Left lung (tissue), 4 donors: ENCODE measurements at regions not wholly inside any gene's neighbourhood (a gene's known extent, or its start where the extent isn't known, plus 50 kb on each side); places are given as distances from the start of the nearest gene placed in this dataset.
A peak's percentile ranks its signal among the peaks of the same experiment; 100 is the strongest.

Experiments
- ATAC-seq: fragments of 200-7000 bp; cut with Tn5 transposase; one replicate; pipeline ENCODE4 v1.9.1; 2020; ENCODE audit warnings: moderate library complexity
- DNase-seq, 4 donors: peaks; one replicate each; pipeline ENCODE4 v3.0.0-alpha.2; 2013 to 2020
- H3K27ac ChIP-seq, 2 donors: fragments of 200-600 bp; sonication (generic) in 1 of 2; one replicate each; pipeline versions ENCODE4 v1.5.0 to v1.8.0; 2020 to 2021
- H3K27me3 ChIP-seq, 2 donors: fragments of 200-600 bp; sonication (generic) in 1 of 2; one replicate each; pipeline versions ENCODE4 v1.5.0 to v1.8.0; 2020 to 2021
- H3K36me3 ChIP-seq, 2 donors: fragments of 200-600 bp; sonication (generic) in 1 of 2; one replicate each; pipeline versions ENCODE4 v1.5.0 to v1.8.0; 2020 to 2021
- H3K4me1 ChIP-seq, 2 donors: fragments of 200-600 bp; one replicate each; pipeline ENCODE4 v1.8.0; 2021
- H3K4me3 ChIP-seq, 2 donors: fragments of 200-600 bp; sonication (generic) in 1 of 2; one replicate each; pipeline versions ENCODE4 v1.5.0 to v1.8.0; 2020 to 2021; ENCODE audit warnings: mild to moderate bottlenecking in 1 of 2
- H3K9me3 ChIP-seq, 2 donors: fragments of 200-600 bp; sonication (generic) in 1 of 2; one replicate each; pipeline versions ENCODE4 v1.5.0 to v1.8.0; 2020 to 2021
- CTCF ChIP-seq, 2 donors: fragments of 200-600 bp; sonication (generic) in 1 of 2; IDR thresholded peaks; one replicate each; pipeline versions ENCODE4 v1.5.0 to v1.8.0; 2021; ENCODE audit warnings: antibody characterized with exemption in 2 of 2
- intact Hi-C, 2 donors: fragments of 100-400 bp; cut with DNase I; formaldehyde crosslinking; loops; one replicate each; pipeline versions ENCODE4 v1.11.2 to v1.14.2; 2022
- donor health status: DM: no; HTN: yes; CAD: no.
- donor health status: DM: no; HTN: no; CAD: no.

GRCh38 chr5:91562922-91563321 lies 179.8 kb upstream of the ARRDC3 start:
- DNase-seq (no peak), ATAC-seq (no peak)
- TF ChIP-seq CTCF (IDR thresholded peaks at IDR 0.05) = no peak
- H3K9me3 ChIP-seq = peaks cover 0 to 48% of the 10 kb centered on the region in 2 donors
- no peaks in the 10 kb centered on the region for H3K36me3 ChIP-seq
- no peak overlapping the region for H3K27ac ChIP-seq
- no peaks in the 10 kb centered on the region for H3K4me1 ChIP-seq
- no peak overlapping the region for H3K4me3 ChIP-seq
- H3K27me3 ChIP-seq = no peaks in the 10 kb centered on the region
- intact Hi-C loops = no loop called here

- Histone ChIP-seq H3K4me3 (no peak overlapping the region), H3K27me3 (no peaks in the 10 kb centered on the region), H3K9me3 (peaks cover 0 to 2% of the 10 kb centered on the region in 2 donors), H3K36me3 (no peaks in the 10 kb centered on the region), H3K27ac (no peak overlapping the region), H3K4me1 (no peaks in the 10 kb centered on the region)
- intact Hi-C loops = no loop called here
- no peak for DNase-seq
- no peak for ATAC-seq
- TF ChIP-seq CTCF (IDR thresholded peaks at IDR 0.05) = no peak
Measured at GRCh38 chr5:91541696-91542095, 158.6 kb upstream of the ARRDC3 start.

- TF ChIP-seq CTCF (IDR thresholded peaks at IDR 0.05) = no peak
- DNase-seq (no peak), ATAC-seq (no peak)
Measured at GRCh38 chr5:91538179-91538578, 155.1 kb upstream of the ARRDC3 start.

DNA sequence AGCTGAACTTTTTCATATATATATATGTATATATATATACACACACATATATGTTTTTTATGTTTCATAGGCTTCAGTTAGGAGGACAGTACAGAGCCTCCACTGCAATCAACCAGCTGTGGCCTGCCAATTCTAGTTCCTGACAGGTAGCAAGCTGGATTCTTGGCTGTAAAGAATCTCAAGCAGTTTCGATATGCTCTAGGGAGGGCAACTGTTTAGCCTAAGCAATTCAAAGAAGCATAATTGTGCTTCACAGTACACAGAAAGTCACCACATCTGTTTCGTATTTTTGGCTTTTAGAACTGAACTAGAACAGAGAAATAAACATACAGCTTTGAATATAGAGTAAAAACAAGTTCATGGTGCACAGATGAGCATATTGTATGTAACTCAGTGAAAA lies 152.4 kb upstream of the ARRDC3 start:
- peak in 1 of 4 donors; percentile 5 for DNase-seq

More at GRCh38 chr5:91538179-91538578, 155.1 kb upstream of the ARRDC3 start:
- no peaks in the 10 kb centered on the region for H3K27me3 ChIP-seq
- H3K4me1 ChIP-seq = no peaks in the 10 kb centered on the region
- intact Hi-C loops = no loop called here
- H3K27ac ChIP-seq = no peak overlapping the region
- no peak overlapping the region for H3K4me3 ChIP-seq
- no peaks in the 10 kb centered on the region for H3K36me3 ChIP-seq
- H3K9me3 ChIP-seq = no peaks in the 10 kb centered on the region

DNA sequence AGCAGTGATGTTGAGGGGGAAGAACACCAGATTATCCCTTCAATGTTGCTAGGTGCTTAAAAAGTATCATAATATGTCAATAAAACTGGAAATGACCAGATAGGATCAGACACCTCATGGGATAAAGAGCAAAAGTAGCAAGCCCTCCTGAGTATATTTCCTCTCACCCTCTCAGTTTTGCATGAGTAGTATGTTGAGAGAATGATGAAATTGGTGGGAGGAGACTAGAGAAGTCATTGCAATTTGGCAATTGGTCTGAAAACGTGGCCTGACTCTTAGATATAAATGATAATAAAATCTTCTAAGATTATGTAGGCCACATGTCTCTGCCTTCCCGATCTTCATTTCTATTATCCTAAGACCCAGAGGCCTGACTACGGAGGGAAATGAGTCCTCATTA lies 151.2 kb upstream of the ARRDC3 start:
- Histone ChIP-seq H3K9me3 (no peaks in the 10 kb centered on the region), H3K4me3 (no peak overlapping the region), H3K27me3 (no peaks in the 10 kb centered on the region), H3K4me1 (no peaks in the 10 kb centered on the region), H3K27ac (no peak overlapping the region), H3K36me3 (no peaks in the 10 kb centered on the region)
- intact Hi-C loops = no loop called here
- no peak for TF ChIP-seq CTCF (IDR thresholded peaks at IDR 0.05)
- ATAC-seq (no peak), DNase-seq (no peak)

More for the DNA sequence above, 152.4 kb upstream of the ARRDC3 start:
- H3K9me3 ChIP-seq = no peaks in the 10 kb centered on the region
- intact Hi-C loops = no loop called here
- no peak overlapping the region for H3K4me3 ChIP-seq
- H3K4me1 ChIP-seq = no peaks in the 10 kb centered on the region
- no peak for ATAC-seq
- H3K36me3 ChIP-seq = no peaks in the 10 kb centered on the region
- TF ChIP-seq CTCF (IDR thresholded peaks at IDR 0.05) = no peak
- no peaks in the 10 kb centered on the region for H3K27me3 ChIP-seq
- H3K27ac ChIP-seq = no peak overlapping the region
